ENCODE measurements at regions not wholly inside any gene's neighbourhood (a gene's known extent, or its start where the extent isn't known, plus 50 kb on each side); places are given as distances from the start of the nearest gene placed in this dataset.

- TF ChIP-seq EZH2phosphoT487 (conservative IDR thresholded peaks at IDR 0.05; ENCODE audit: low read length) (no peak), CTCF (IDR thresholded peaks at IDR 0.05; ENCODE audit: insufficient read depth, low read length, poor library complexity, severe bottlenecking) (no peak)
Measured at GRCh38 chr20:60186412-60186811, 228.2 kb downstream of the CDH26 start.
